Bronchial epithelial cell (primary cell): ENCODE measurements at regions not wholly inside any gene's neighbourhood (a gene's known extent, or its start where the extent isn't known, plus 50 kb on each side); places are given as distances from the start of the nearest gene placed in this dataset.
A peak's percentile ranks its signal among the peaks of the same experiment; 100 is the strongest.

ENCODE experiments used
- DNase-seq: peaks from one replicate; pipeline ENCODE4 v3.0.0-alpha.2; 2010; ENCODE audit warnings: low read depth
- FAIRE-seq: peaks from 2 replicates; lab custom pipeline; 2011; peaks lifted over from hg19 to GRCh38; lab: Jason Lieb, UNC
- H3K27me3 ChIP-seq: 2 replicates; pipeline ENCODE4 v1.5.1; 2011; ENCODE audit warnings: low read length; ENCODE audit not compliant: control insufficient read depth, insufficient read depth
- H3K36me3 ChIP-seq: 2 replicates; pipeline ENCODE4 v1.5.1; 2011; ENCODE audit warnings: low read length; ENCODE audit not compliant: control insufficient read depth, insufficient read depth
- H3K4me3 ChIP-seq: 2 replicates; pipeline ENCODE4 v1.5.1; 2011; ENCODE audit warnings: mild to moderate bottlenecking, low read depth, low read length, control low read depth
- CTCF ChIP-seq: IDR thresholded peaks from 2 replicates; pipeline ENCODE4 v1.5.1; 2011; ENCODE audit warnings: mild to moderate bottlenecking, moderate library complexity, low read length, control low read depth, inconsistent platforms; ENCODE audit not compliant: insufficient read depth, severe bottlenecking

GRCh38 chr4:3353752-3354454 is 61.1 kb downstream of the RGS12 start:
- DNase-seq (peak; percentile 42), FAIRE-seq (peak; percentile 64)
- TF ChIP-seq CTCF, result no peak
- no peaks in the 10 kb centered on the region for H3K36me3 ChIP-seq
- no peak overlapping the region for H3K4me3 ChIP-seq
- no peaks in the 10 kb centered on the region for H3K27me3 ChIP-seq

GRCh38 chr4:3354455-3354811 is 61.6 kb downstream of the RGS12 start:
- no peak overlapping the region for H3K4me3 ChIP-seq
- no peak for TF ChIP-seq CTCF
- no peaks in the 10 kb centered on the region for H3K27me3 ChIP-seq
- DNase-seq (no peak), FAIRE-seq (peak; percentile 81)
- no peaks in the 10 kb centered on the region for H3K36me3 ChIP-seq

GRCh38 chr4:3355266-3355748 is 62.5 kb downstream of the RGS12 start:
- no peak for TF ChIP-seq CTCF
- Histone ChIP-seq H3K4me3 (no peak overlapping the region), H3K36me3 (no peaks in the 10 kb centered on the region), H3K27me3 (no peaks in the 10 kb centered on the region)
- DNase-seq (no peak), FAIRE-seq (no peak)

GRCh38 chr4:3358656-3359055 is 65.8 kb downstream of the RGS12 start:
- Histone ChIP-seq H3K36me3 (no peaks in the 10 kb centered on the region), H3K27me3 (no peaks in the 10 kb centered on the region), H3K4me3 (no peak overlapping the region)
- FAIRE-seq, result no peak
- no peak for DNase-seq
- TF ChIP-seq CTCF, result no peak

GRCh38 chr4:3360777-3361176 is 68.0 kb downstream of the RGS12 start:
- Histone ChIP-seq H3K36me3 (no peaks in the 10 kb centered on the region), H3K27me3 (no peaks in the 10 kb centered on the region), H3K4me3 (no peak overlapping the region)
- no peak for DNase-seq
- peak; percentile 72 for FAIRE-seq
- no peak for TF ChIP-seq CTCF

- Histone ChIP-seq H3K27me3 (no peaks in the 10 kb centered on the region), H3K36me3 (no peaks in the 10 kb centered on the region), H3K4me3 (no peak overlapping the region)
- FAIRE-seq (no peak), DNase-seq (peak; percentile 13)
- TF ChIP-seq CTCF, result no peak
These were observed 68.6 kb downstream of the RGS12 start for GRCh38 chr4:3361406-3361805.
